SIG-M5 treated with dmso at 0.1 percent for 504 hours (cell line): ENCODE measurements at regions not wholly inside any gene's neighbourhood (a gene's known extent, or its start where the extent isn't known, plus 50 kb on each side); places are given as distances from the start of the nearest gene placed in this dataset.
"Not testable (repeated sequence)": the region's sequence is repeated elsewhere in the genome, so short reads cannot be mapped to it uniquely, and the experiment has no call there.

Experiments used
- DNase-seq: peaks from one replicate; lab custom pipeline; 2025; ENCODE audit not compliant: unreplicated experiment; lab: John Stamatoyannopoulos, UW

GRCh38 chrX:137878401-137878800, 312.5 kb downstream of the ZIC3 start:
- DNase-seq: no peak

GRCh38 chrX:137882960-137883359, 317.0 kb downstream of the ZIC3 start:
- no peak for DNase-seq

- DNase-seq: not testable (repeated sequence)
Observed at GRCh38 chrX:137884813-137885212, 318.9 kb downstream of the ZIC3 start.

- no peak for DNase-seq
Observed at GRCh38 chrX:137891431-137891830, 325.5 kb downstream of the ZIC3 start.

- no peak for DNase-seq
Observed at GRCh38 chrX:137896123-137896522, 330.2 kb downstream of the ZIC3 start.

GRCh38 chrX:137915466-137915865, 349.5 kb downstream of the ZIC3 start:
- DNase-seq: no peak

GRCh38 chrX:137916090-137916746, 350.3 kb downstream of the ZIC3 start:
- DNase-seq: no peak

GRCh38 chrX:137926090-137926489, 360.2 kb downstream of the ZIC3 start:
- DNase-seq: no peak

- no peak for DNase-seq
Observed at GRCh38 chrX:137929951-137930350, 364.0 kb downstream of the ZIC3 start.

GRCh38 chrX:137930533-137930932, 364.6 kb downstream of the ZIC3 start:
- DNase-seq: no peak

- DNase-seq: not testable (repeated sequence)
Observed at GRCh38 chrX:137934214-137934613, 368.3 kb downstream of the ZIC3 start.

GRCh38 chrX:137934887-137935286, 369.0 kb downstream of the ZIC3 start:
- not testable (repeated sequence) for DNase-seq

GRCh38 chrX:137945470-137945869, 379.5 kb downstream of the ZIC3 start:
- DNase-seq: no peak

GRCh38 chrX:137969191-137969590, 403.3 kb downstream of the ZIC3 start:
- DNase-seq: no peak

- DNase-seq: no peak
Observed at GRCh38 chrX:137982472-137983172, 416.7 kb downstream of the ZIC3 start.

- DNase-seq: no peak
Observed at GRCh38 chrX:137988470-137988869, 422.5 kb downstream of the ZIC3 start.

GRCh38 chrX:137998619-137999018, 432.7 kb downstream of the ZIC3 start:
- DNase-seq: no peak

- DNase-seq: no peak
Observed at GRCh38 chrX:137999071-137999470, 433.1 kb downstream of the ZIC3 start.

- DNase-seq: no peak
Observed at GRCh38 chrX:137999552-137999951, 433.6 kb downstream of the ZIC3 start.

GRCh38 chrX:138001226-138001625, 435.3 kb downstream of the ZIC3 start:
- no peak for DNase-seq

- no peak for DNase-seq
Observed at GRCh38 chrX:138006180-138006579, 440.3 kb downstream of the ZIC3 start.

GRCh38 chrX:138008281-138008680, 442.4 kb downstream of the ZIC3 start:
- no peak for DNase-seq

GRCh38 chrX:138011468-138011867, 445.5 kb downstream of the ZIC3 start:
- no peak for DNase-seq
